ENCODE measurements at regions not wholly inside any gene's neighbourhood (a gene's known extent, or its start where the extent isn't known, plus 50 kb on each side); places are given as distances from the start of the nearest gene placed in this dataset.

- Histone ChIP-seq H4K5ac (ENCODE audit: low read length) (no peak overlapping the region), H3K56ac (ENCODE audit: low read length) (no peak overlapping the region), H2BK120ac (ENCODE audit: low read depth, low read length) (no peak overlapping the region), H3K18ac (ENCODE audit: low read length) (no peak overlapping the region), H2BK15ac (replicated peaks; ENCODE audit: low read depth) (no peak overlapping the region), H2BK5ac (ENCODE audit: low read length) (no peak overlapping the region), H4K8ac (ENCODE audit: low read depth, low read length) (no peak overlapping the region), H3K4ac (ENCODE audit: low read depth, low read length) (no peak overlapping the region), H2AK5ac (ENCODE audit: low read length) (no peak overlapping the region), H3K23ac (ENCODE audit: low read length) (no peak overlapping the region), H3K79me1 (ENCODE audit: low read length) (no peaks in the 10 kb centered on the region), H3K79me2 (ENCODE audit: control insufficient read depth, insufficient read depth, low read length) (no peaks in the 10 kb centered on the region), H3K27me3 (ENCODE audit: insufficient read depth, low read length, poor library complexity) (no peaks in the 10 kb centered on the region), H3K4me3 (ENCODE audit: low read length) (no peak overlapping the region), H3K4me2 (ENCODE audit: low read length) (no peak overlapping the region), H3K4me1 (ENCODE audit: control insufficient read depth, low read depth, low read length) (no peaks in the 10 kb centered on the region), H3K9ac (ENCODE audit: low read length) (no peak overlapping the region), H3K27ac (ENCODE audit: low read depth, low read length) (no peak overlapping the region), H3K36me3 (ENCODE audit: control insufficient read depth, insufficient read depth, low read length) (no peaks in the 10 kb centered on the region)
- no peak for DNase-seq
- no CpG with 5 or more reads among the region's 2 CpGs for WGBS (ENCODE audit: extremely low coverage, insufficient coverage, low lambda C conversion rate)
Measured at GRCh38 chr10:30560326-30560725, 69.2 kb downstream of the LYZL2 start.

- Histone ChIP-seq H3K27me3 (ENCODE audit: insufficient read depth, low read length, poor library complexity) (no peaks in the 10 kb centered on the region), H3K79me2 (ENCODE audit: control insufficient read depth, insufficient read depth, low read length) (no peaks in the 10 kb centered on the region), H3K56ac (ENCODE audit: low read length) (peak overlapping the region; percentile 22), H3K18ac (ENCODE audit: low read length) (no peak overlapping the region), H3K79me1 (ENCODE audit: low read length) (no peaks in the 10 kb centered on the region), H3K4me2 (ENCODE audit: low read length) (no peak overlapping the region), H3K4me3 (ENCODE audit: low read length) (no peak overlapping the region), H3K4me1 (ENCODE audit: control insufficient read depth, low read depth, low read length) (no peaks in the 10 kb centered on the region), H2AK5ac (ENCODE audit: low read length) (peak overlapping the region; percentile 88), H4K8ac (ENCODE audit: low read depth, low read length) (no peak overlapping the region), H3K9ac (ENCODE audit: low read length) (no peak overlapping the region), H2BK5ac (ENCODE audit: low read length) (no peak overlapping the region), H3K4ac (ENCODE audit: low read depth, low read length) (no peak overlapping the region), H2BK15ac (replicated peaks; ENCODE audit: low read depth) (no peak overlapping the region), H3K36me3 (ENCODE audit: control insufficient read depth, insufficient read depth, low read length) (no peaks in the 10 kb centered on the region), H4K5ac (ENCODE audit: low read length) (no peak overlapping the region), H2BK120ac (ENCODE audit: low read depth, low read length) (no peak overlapping the region), H3K23ac (ENCODE audit: low read length) (no peak overlapping the region), H3K27ac (ENCODE audit: low read depth, low read length) (no peak overlapping the region)
- no peak for DNase-seq
- WGBS (ENCODE audit: extremely low coverage, insufficient coverage, low lambda C conversion rate), result no CpG with 5 or more reads among the region's 9 CpGs
Measured at GRCh38 chr10:30559180-30559579, 70.4 kb downstream of the LYZL2 start.

GRCh38 chr10:30558411-30558810, 71.1 kb downstream of the LYZL2 start:
- H3K36me3 ChIP-seq (ENCODE audit: control insufficient read depth, insufficient read depth, low read length), result no peaks in the 10 kb centered on the region
- no peak overlapping the region for H3K4ac ChIP-seq (ENCODE audit: low read depth, low read length)
- DNase-seq, result peak; percentile 90
- no peak overlapping the region for H2BK15ac ChIP-seq (replicated peaks; ENCODE audit: low read depth)
- peaks cover 3% of the 10 kb centered on the region for H3K4me1 ChIP-seq (ENCODE audit: control insufficient read depth, low read depth, low read length)
- no peak overlapping the region for H2AK5ac ChIP-seq (ENCODE audit: low read length)
- H3K9ac ChIP-seq (ENCODE audit: low read length), result no peak overlapping the region
- no peak overlapping the region for H2BK5ac ChIP-seq (ENCODE audit: low read length)
- no peaks in the 10 kb centered on the region for H3K79me1 ChIP-seq (ENCODE audit: low read length)
- no peak overlapping the region for H3K18ac ChIP-seq (ENCODE audit: low read length)
- H3K4me2 ChIP-seq (ENCODE audit: low read length), result no peak overlapping the region
- H3K4me3 ChIP-seq (ENCODE audit: low read length), result no peak overlapping the region
- no peak overlapping the region for H3K27ac ChIP-seq (ENCODE audit: low read depth, low read length)
- H3K27me3 ChIP-seq (ENCODE audit: insufficient read depth, low read length, poor library complexity), result no peaks in the 10 kb centered on the region
- no peak overlapping the region for H4K8ac ChIP-seq (ENCODE audit: low read depth, low read length)
- WGBS (ENCODE audit: extremely low coverage, insufficient coverage, low lambda C conversion rate), result no CpG with 5 or more reads among the region's 14 CpGs
- no peak overlapping the region for H2BK120ac ChIP-seq (ENCODE audit: low read depth, low read length)
- no peak overlapping the region for H3K23ac ChIP-seq (ENCODE audit: low read length)
- H3K79me2 ChIP-seq (ENCODE audit: control insufficient read depth, insufficient read depth, low read length), result no peaks in the 10 kb centered on the region
- H3K56ac ChIP-seq (ENCODE audit: low read length), result no peak overlapping the region
- H4K5ac ChIP-seq (ENCODE audit: low read length), result no peak overlapping the region

- H3K18ac ChIP-seq (ENCODE audit: low read length), result peak overlapping the region; percentile 80
- H3K9ac ChIP-seq (ENCODE audit: low read length), result no peak overlapping the region
- H3K4me1 ChIP-seq (ENCODE audit: control insufficient read depth, low read depth, low read length), result peaks cover 3% of the 10 kb centered on the region
- peak; percentile 95 for DNase-seq
- no peak overlapping the region for H4K8ac ChIP-seq (ENCODE audit: low read depth, low read length)
- no CpG with 5 or more reads among the region's 8 CpGs for WGBS (ENCODE audit: extremely low coverage, insufficient coverage, low lambda C conversion rate)
- H2BK120ac ChIP-seq (ENCODE audit: low read depth, low read length), result no peak overlapping the region
- no peaks in the 10 kb centered on the region for H3K36me3 ChIP-seq (ENCODE audit: control insufficient read depth, insufficient read depth, low read length)
- H3K4ac ChIP-seq (ENCODE audit: low read depth, low read length), result peak overlapping the region; percentile 2
- H3K79me2 ChIP-seq (ENCODE audit: control insufficient read depth, insufficient read depth, low read length), result no peaks in the 10 kb centered on the region
- no peaks in the 10 kb centered on the region for H3K27me3 ChIP-seq (ENCODE audit: insufficient read depth, low read length, poor library complexity)
- no peak overlapping the region for H3K4me3 ChIP-seq (ENCODE audit: low read length)
- peak overlapping the region; percentile 33 for H3K27ac ChIP-seq (ENCODE audit: low read depth, low read length)
- H4K5ac ChIP-seq (ENCODE audit: low read length), result no peak overlapping the region
- H2BK15ac ChIP-seq (replicated peaks; ENCODE audit: low read depth), result no peak overlapping the region
- no peak overlapping the region for H3K4me2 ChIP-seq (ENCODE audit: low read length)
- H3K23ac ChIP-seq (ENCODE audit: low read length), result no peak overlapping the region
- no peaks in the 10 kb centered on the region for H3K79me1 ChIP-seq (ENCODE audit: low read length)
- H3K56ac ChIP-seq (ENCODE audit: low read length), result no peak overlapping the region
- no peak overlapping the region for H2AK5ac ChIP-seq (ENCODE audit: low read length)
- H2BK5ac ChIP-seq (ENCODE audit: low read length), result no peak overlapping the region
Measured at GRCh38 chr10:30557884-30558283, 71.7 kb downstream of the LYZL2 start.

- WGBS (ENCODE audit: extremely low coverage, insufficient coverage, low lambda C conversion rate), result no CpG with 5 or more reads among the region's 1 CpG
- no peak overlapping the region for H3K9ac ChIP-seq (ENCODE audit: low read length)
- H3K4me1 ChIP-seq (ENCODE audit: control insufficient read depth, low read depth, low read length), result peaks cover 3% of the 10 kb centered on the region
- no peak overlapping the region for H3K4me3 ChIP-seq (ENCODE audit: low read length)
- DNase-seq, result no peak
- H2BK5ac ChIP-seq (ENCODE audit: low read length), result no peak overlapping the region
- H3K18ac ChIP-seq (ENCODE audit: low read length), result no peak overlapping the region
- no peak overlapping the region for H4K5ac ChIP-seq (ENCODE audit: low read length)
- H3K27ac ChIP-seq (ENCODE audit: low read depth, low read length), result no peak overlapping the region
- H3K79me2 ChIP-seq (ENCODE audit: control insufficient read depth, insufficient read depth, low read length), result no peaks in the 10 kb centered on the region
- H3K27me3 ChIP-seq (ENCODE audit: insufficient read depth, low read length, poor library complexity), result no peaks in the 10 kb centered on the region
- no peak overlapping the region for H3K23ac ChIP-seq (ENCODE audit: low read length)
- no peak overlapping the region for H3K4me2 ChIP-seq (ENCODE audit: low read length)
- no peak overlapping the region for H4K8ac ChIP-seq (ENCODE audit: low read depth, low read length)
- H2AK5ac ChIP-seq (ENCODE audit: low read length), result no peak overlapping the region
- peak overlapping the region; percentile 48 for H3K4ac ChIP-seq (ENCODE audit: low read depth, low read length)
- no peak overlapping the region for H3K56ac ChIP-seq (ENCODE audit: low read length)
- peak overlapping the region; percentile 13 for H2BK15ac ChIP-seq (replicated peaks; ENCODE audit: low read depth)
- H3K79me1 ChIP-seq (ENCODE audit: low read length), result no peaks in the 10 kb centered on the region
- H3K36me3 ChIP-seq (ENCODE audit: control insufficient read depth, insufficient read depth, low read length), result no peaks in the 10 kb centered on the region
- no peak overlapping the region for H2BK120ac ChIP-seq (ENCODE audit: low read depth, low read length)
Measured at GRCh38 chr10:30556189-30556588, 73.4 kb downstream of the LYZL2 start.

GRCh38 chr10:30555465-30555864, 74.1 kb downstream of the LYZL2 start:
- Histone ChIP-seq H3K4me3 (ENCODE audit: low read length) (no peak overlapping the region), H3K4me1 (ENCODE audit: control insufficient read depth, low read depth, low read length) (peaks cover 3% of the 10 kb centered on the region), H3K79me2 (ENCODE audit: control insufficient read depth, insufficient read depth, low read length) (no peaks in the 10 kb centered on the region), H3K9ac (ENCODE audit: low read length) (no peak overlapping the region), H3K56ac (ENCODE audit: low read length) (no peak overlapping the region), H2BK5ac (ENCODE audit: low read length) (no peak overlapping the region), H3K4ac (ENCODE audit: low read depth, low read length) (no peak overlapping the region), H4K5ac (ENCODE audit: low read length) (no peak overlapping the region), H4K8ac (ENCODE audit: low read depth, low read length) (no peak overlapping the region), H3K4me2 (ENCODE audit: low read length) (no peak overlapping the region), H3K79me1 (ENCODE audit: low read length) (no peaks in the 10 kb centered on the region), H3K27me3 (ENCODE audit: insufficient read depth, low read length, poor library complexity) (no peaks in the 10 kb centered on the region), H2BK15ac (replicated peaks; ENCODE audit: low read depth) (peak overlapping the region; percentile 38), H2AK5ac (ENCODE audit: low read length) (peak overlapping the region; percentile 85), H3K18ac (ENCODE audit: low read length) (no peak overlapping the region), H2BK120ac (ENCODE audit: low read depth, low read length) (no peak overlapping the region), H3K27ac (ENCODE audit: low read depth, low read length) (no peak overlapping the region), H3K23ac (ENCODE audit: low read length) (no peak overlapping the region), H3K36me3 (ENCODE audit: control insufficient read depth, insufficient read depth, low read length) (no peaks in the 10 kb centered on the region)
- DNase-seq, result no peak
- WGBS (ENCODE audit: extremely low coverage, insufficient coverage, low lambda C conversion rate), result no CpG with 5 or more reads among the region's 5 CpGs

Data from mesendoderm (in vitro differentiated cells).